Endothelial cell of umbilical vein (primary cell): ENCODE measurements at regions not wholly inside any gene's neighbourhood (a gene's known extent, or its start where the extent isn't known, plus 50 kb on each side); places are given as distances from the start of the nearest gene placed in this dataset.

Experiments used
- BruUV-seq: library from RNA; stranded (reverse); fragments of 400-500 nt; replicated peaks from 2 replicates; lab custom pipeline; 2021; lab: Mats Ljungman, UMichigan
- CTCF ChIA-PET: fragments of 300-600, 350-600 bp; sonication (Branson Sonifier 250); formaldehyde crosslinking; loops from one replicate; lab custom pipeline; 2021; ENCODE audit warnings: antibody characterized with exemption, inconsistent platforms; lab: Charles Lee
- POLR2A ChIA-PET: fragments of 300-600, 350-600 bp; sonication (Branson Sonifier 250); formaldehyde crosslinking; loops from one replicate; lab custom pipeline; 2021; ENCODE audit warnings: antibody characterized with exemption, inconsistent platforms; lab: Charles Lee
- DNase-seq: peaks from one replicate; pipeline ENCODE4 v3.0.0-alpha.2; 2011; ENCODE audit warnings: low read depth, low spot score
- FAIRE-seq: peaks from 2 replicates; lab custom pipeline; 2011; peaks lifted over from hg19 to GRCh38; lab: Jason Lieb, UNC
- H2AFZ ChIP-seq: 2 replicates; pipeline ENCODE4 v1.6.0; 2012; ENCODE audit warnings: low read depth, low read length, control low read depth, inconsistent platforms
- H3K27ac ChIP-seq: 2 replicates; pipeline ENCODE4 v1.5.1; 2011; ENCODE audit warnings: low read depth, mild to moderate bottlenecking, control low read depth, low read length, moderate library complexity; ENCODE audit not compliant: insufficient read depth
- H3K27me3 ChIP-seq, 2 experiments: 2 replicates each; pipeline versions ENCODE4 v1.6.0 to v1.6.1; 2011; ENCODE audit warnings: low read length in 2 of 2, mixed read lengths in 1 of 2; ENCODE audit not compliant: control insufficient read depth in 2 of 2, insufficient read depth in 2 of 2
- H3K36me3 ChIP-seq, 2 experiments: 2 replicates in 1 of 2; 3 replicates in 1 of 2; pipeline ENCODE4 v1.5.1; 2011; ENCODE audit warnings: low read length in 2 of 2, mild to moderate bottlenecking in 1 of 2, moderate library complexity in 1 of 2; ENCODE audit not compliant: control insufficient read depth in 2 of 2, insufficient read depth in 2 of 2; ENCODE audit errors: extremely low read depth in 1 of 2
- H3K4me1 ChIP-seq: 3 replicates; pipeline ENCODE4 v1.5.1; 2011; ENCODE audit warnings: mild to moderate bottlenecking, low read length; ENCODE audit not compliant: control insufficient read depth, insufficient read depth; ENCODE audit errors: extremely low read depth
- H3K4me2 ChIP-seq: 2 replicates; pipeline ENCODE4 v1.6.1; 2011; ENCODE audit warnings: low read length, control low read depth, mixed read lengths; ENCODE audit not compliant: insufficient read depth
- H3K4me3 ChIP-seq, 3 experiments: fragments of 200-600 bp in 1 of 3; sonication (generic), shearing (Covaris generic) in 1 of 3; replicated peaks in 1 of 3; 2 replicates each; pipeline ENCODE4 v1.5.1; 2011 to 2016; ENCODE audit warnings: control low read depth in 3 of 3, low read length in 3 of 3, mild to moderate bottlenecking in 2 of 3, inconsistent platforms in 1 of 3, low read depth in 1 of 3, moderate library complexity in 1 of 3; ENCODE audit not compliant: insufficient read depth in 1 of 3
- H3K79me2 ChIP-seq: 2 replicates; pipeline ENCODE4 v1.6.0; 2012; ENCODE audit warnings: low read length, inconsistent platforms; ENCODE audit not compliant: control insufficient read depth, insufficient read depth
- H3K9ac ChIP-seq: replicated peaks from 2 replicates; pipeline ENCODE3; 2011; ENCODE audit warnings: low read length, control low read depth; ENCODE audit not compliant: insufficient read depth; ENCODE audit errors: extremely low read depth
- H3K9me1 ChIP-seq: replicated peaks from 3 replicates; pipeline ENCODE4 v1.6.0; 2011; ENCODE audit warnings: mild to moderate bottlenecking, low read length; ENCODE audit not compliant: control insufficient read depth, insufficient read depth; ENCODE audit errors: extremely low read depth
- H3K9me3 ChIP-seq: replicated peaks from 2 replicates; pipeline ENCODE4 v1.5.1; 2012; ENCODE audit warnings: low read length, inconsistent platforms; ENCODE audit not compliant: control insufficient read depth, insufficient read depth
- H4K20me1 ChIP-seq: replicated peaks from 2 replicates; pipeline ENCODE3; 2011; ENCODE audit warnings: mild to moderate bottlenecking, low read length; ENCODE audit not compliant: control insufficient read depth, insufficient read depth; ENCODE audit errors: extremely low read depth
- CTCF ChIP-seq, 2 donors: IDR thresholded peaks; 1 replicate in 1 of 2; 2 replicates in 1 of 2; pipeline ENCODE4 v1.5.1; 2011; ENCODE audit warnings: low read length in 2 of 2, mild to moderate bottlenecking in 2 of 2, moderate library complexity in 2 of 2, control low read depth in 1 of 2, inconsistent platforms in 1 of 2, low read depth in 1 of 2; ENCODE audit not compliant: insufficient read depth in 1 of 2; ENCODE audit errors: extremely low read depth in 1 of 2
- EZH2 ChIP-seq: IDR thresholded peaks from 2 replicates; pipeline ENCODE4 v1.6.1; 2012; ENCODE audit warnings: borderline replicate concordance, low read depth, mild to moderate bottlenecking, moderate library complexity, low read length, inconsistent platforms; ENCODE audit not compliant: severe bottlenecking
- FOS ChIP-seq: IDR thresholded peaks from 2 replicates; pipeline ENCODE4 v1.6.1; 2011; ENCODE audit warnings: mild to moderate bottlenecking, low read length, moderate library complexity, borderline replicate concordance; ENCODE audit not compliant: insufficient read depth
- GATA2 ChIP-seq: IDR thresholded peaks from 2 replicates; pipeline ENCODE4 v1.7.0; 2011; ENCODE audit warnings: low read depth, mild to moderate bottlenecking, moderate library complexity, mixed read lengths, low read length; ENCODE audit not compliant: insufficient read length, insufficient read depth
- JUN ChIP-seq: IDR thresholded peaks from 2 replicates; pipeline ENCODE4 v1.6.1; 2011; ENCODE audit warnings: borderline replicate concordance, low read depth; ENCODE audit not compliant: insufficient read length, insufficient read depth
- MAX ChIP-seq: IDR thresholded peaks from 2 replicates; pipeline ENCODE4 v1.6.1; 2011; ENCODE audit not compliant: insufficient read depth, insufficient read length
- MYC ChIP-seq: IDR thresholded peaks from one replicate; pipeline ENCODE4 v1.6.1; 2011; ENCODE audit warnings: mild to moderate bottlenecking, low read depth, low read length
- POLR2A ChIP-seq: IDR thresholded peaks from 2 replicates; pipeline ENCODE4 v1.6.1; 2012; ENCODE audit warnings: low read depth, mild to moderate bottlenecking, control low read depth, low read length
- POLR2AphosphoS5 ChIP-seq: IDR thresholded peaks from 2 replicates; pipeline ENCODE4 v1.6.1; 2012; ENCODE audit warnings: low read depth, mild to moderate bottlenecking, control low read depth, low read length, moderate library complexity; ENCODE audit not compliant: insufficient read depth
- dilution Hi-C: fragments of 300-500 bp; cut with MboI; formaldehyde crosslinking; loops from one replicate; pipeline ENCODE4 v1.15.0; 2019; ENCODE audit warnings: low sequenced_read_pairs; ENCODE audit not compliant: extremely low pct_ligation_motif_present
- intact Hi-C: fragments of 100-400 bp; cut with micrococcal nuclease; formaldehyde crosslinking; loops from one replicate; pipeline ENCODE4 v1.10.0; 2022

- FAIRE-seq (no peak), DNase-seq (no peak)
- no peaks in the 10 kb centered on the region for H3K79me2 ChIP-seq
- CTCF ChIA-PET, result no interaction called here
- no peaks in the 10 kb centered on the region for H4K20me1 ChIP-seq
- intact Hi-C loops, result no loop called here
- H3K9me1 ChIP-seq, result no peaks in the 10 kb centered on the region
- no peaks in the 10 kb centered on the region for H3K4me1 ChIP-seq
- dilution Hi-C loops, result no loop called here
- POLR2A ChIA-PET, result no interaction called here
- no TSS peak for BruUV-seq
- H2AFZ ChIP-seq, result no peak overlapping the region
- H3K9ac ChIP-seq, result no peak overlapping the region
- TF ChIP-seq POLR2A, result no peak
- no peak for TF ChIP-seq MAX
- no peak for TF ChIP-seq CTCF (IDR thresholded peaks at IDR 0.05; ENCODE audit: extremely low read depth in 1 of 2, insufficient read depth in 1 of 2, low read depth in 1 of 2, low read length in 2 of 2)
- TF ChIP-seq MYC, result no peak
- TF ChIP-seq POLR2AphosphoS5, result no peak
- TF ChIP-seq EZH2, result no peak
- TF ChIP-seq JUN, result no peak
- no peak for TF ChIP-seq FOS
- TF ChIP-seq GATA2, result no peak
- H3K4me2 ChIP-seq, result no peak overlapping the region
- H3K36me3 ChIP-seq, result no peaks in the 10 kb centered on the region
- H3K27me3 ChIP-seq, result no peaks in the 10 kb centered on the region
- no peak overlapping the region for H3K27ac ChIP-seq
- no peak overlapping the region for H3K4me3 ChIP-seq
- H3K9me3 ChIP-seq, result no peaks in the 10 kb centered on the region
Measured at GRCh38 chr4:143023239-143023918, 161.3 kb upstream of the USP38 start.
